ENCODE measurements at regions not wholly inside any gene's neighbourhood (a gene's known extent, or its start where the extent isn't known, plus 50 kb on each side); places are given as distances from the start of the nearest gene placed in this dataset.
"Not testable (repeated sequence)": the region's sequence is repeated elsewhere in the genome, so short reads cannot be mapped to it uniquely, and the experiment has no call there.

DNA sequence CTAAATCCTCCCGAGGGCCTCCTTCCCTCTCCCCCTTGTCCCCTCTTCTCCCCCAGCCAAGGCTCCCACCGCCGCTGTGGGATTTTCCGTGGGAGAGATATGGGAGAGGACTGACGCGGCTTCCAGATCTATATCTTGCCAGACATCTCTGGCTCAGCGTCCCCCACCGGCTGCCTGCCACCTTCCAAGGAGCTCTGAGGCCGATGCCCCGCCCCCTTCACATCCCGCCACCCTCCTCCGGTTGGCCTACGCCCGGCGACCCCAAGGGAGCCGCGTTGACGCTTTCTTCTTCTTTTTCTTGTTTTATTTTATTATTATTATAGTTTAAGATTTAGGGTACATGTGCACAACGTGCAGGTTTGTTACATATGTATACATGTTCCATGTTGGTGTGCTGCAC is 352.2 kb upstream of the DEFB115 start:
- H3K27ac ChIP-seq (ENCODE audit: low read depth in 1 of 2, low read length in 2 of 2); H3K9ac ChIP-seq (ENCODE audit: low read depth in 1 of 2, low read length in 2 of 2); DNase-seq (ENCODE audit: low spot score); H3K9me3 ChIP-seq (ENCODE audit: control insufficient read depth in 4 of 4, low read length in 3 of 4); H3K27me3 ChIP-seq (ENCODE audit: control insufficient read depth in 4 of 4, insufficient read depth in 4 of 4, low read length in 3 of 4); H3K4me3 ChIP-seq (ENCODE audit: low read depth in 1 of 3, low read length in 3 of 3); H3K36me3 ChIP-seq (ENCODE audit: control insufficient read depth in 4 of 4, insufficient read depth in 3 of 4, low read depth in 1 of 4, low read length in 3 of 4); H3K4me1 ChIP-seq (ENCODE audit: control insufficient read depth in 4 of 4, insufficient read depth in 4 of 4, low read length in 3 of 4): not testable (repeated sequence)
- WGBS = 85% methylated on average over 19 of the region's 19 CpGs

DNA sequence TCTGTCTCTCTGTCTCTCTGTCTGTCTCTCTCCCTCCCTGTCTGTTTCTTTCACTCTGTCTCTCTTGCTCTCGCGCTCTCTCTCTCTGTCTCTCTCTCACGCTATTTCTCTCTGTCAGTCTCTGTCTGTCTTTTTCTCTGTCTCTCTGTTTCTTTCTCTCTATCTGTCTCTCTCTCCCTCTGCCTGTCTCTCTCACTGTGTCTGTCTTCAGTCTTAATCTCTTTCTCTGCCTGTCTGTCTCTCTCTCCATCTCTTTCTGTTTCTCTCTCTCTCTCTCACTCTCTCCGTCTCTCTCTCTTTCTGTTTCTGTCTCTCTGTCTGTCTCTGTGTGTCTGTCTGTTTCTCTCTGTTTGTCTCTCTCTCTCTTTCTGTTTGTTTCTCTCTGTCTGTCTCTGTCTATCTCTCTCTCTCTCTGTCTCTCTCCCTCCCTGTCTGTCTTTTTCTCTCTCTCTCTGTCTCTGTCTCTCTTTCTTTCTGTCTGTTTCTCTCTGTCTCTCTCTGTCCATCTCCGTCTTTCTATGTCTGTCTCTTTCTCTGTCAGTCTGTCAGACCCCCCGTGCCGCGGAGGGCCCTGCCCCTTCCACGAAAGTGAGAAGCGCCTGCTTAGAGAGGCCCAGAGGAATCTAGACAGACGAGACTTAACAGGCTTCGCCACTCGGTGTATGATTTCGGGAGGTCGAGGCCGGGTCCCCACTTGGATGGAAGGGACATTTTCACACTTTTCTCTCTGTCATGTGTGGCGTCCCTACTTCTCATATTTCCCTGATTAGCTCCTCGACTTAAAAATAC is 346.3 kb upstream of the DEFB115 start:
- H3K9ac ChIP-seq (ENCODE audit: low read depth in 1 of 2, low read length in 2 of 2) = no peak overlapping the region
- H3K4me3 ChIP-seq (ENCODE audit: low read depth in 1 of 3, low read length in 3 of 3) = no peak overlapping the region
- H3K36me3 ChIP-seq (ENCODE audit: control insufficient read depth in 4 of 4, insufficient read depth in 3 of 4, low read depth in 1 of 4, low read length in 3 of 4) = no peaks in the 10 kb centered on the region
- no peak overlapping the region for H3K27ac ChIP-seq (ENCODE audit: low read depth in 1 of 2, low read length in 2 of 2)
- H3K9me3 ChIP-seq (ENCODE audit: control insufficient read depth in 4 of 4, low read length in 3 of 4) = peaks cover 0 to 4% (median 0%) of the 10 kb centered on the region in 4 donors
- H3K27me3 ChIP-seq (ENCODE audit: control insufficient read depth in 4 of 4, insufficient read depth in 4 of 4, low read length in 3 of 4) = no peaks in the 10 kb centered on the region
- no peaks in the 10 kb centered on the region for H3K4me1 ChIP-seq (ENCODE audit: control insufficient read depth in 4 of 4, insufficient read depth in 4 of 4, low read length in 3 of 4)
- DNase-seq (ENCODE audit: low spot score) = no peak
- TF ChIP-seq SP1 (IDR thresholded peaks at IDR 0.05) (no peak), YY1 (IDR thresholded peaks at IDR 0.05) (no peak), FOXA1 (IDR thresholded peaks at IDR 0.05) (no peak), HNF4A (conservative IDR thresholded peaks at IDR 0.05) (no peak), GABPA (IDR thresholded peaks at IDR 0.05 in 1 of 2, conservative IDR thresholded peaks at IDR 0.05 in 1 of 2) (no peak), JUND (IDR thresholded peaks at IDR 0.05) (no peak), RXRA (IDR thresholded peaks at IDR 0.05) (no peak)
- TF ChIP-seq, protein P1, sequence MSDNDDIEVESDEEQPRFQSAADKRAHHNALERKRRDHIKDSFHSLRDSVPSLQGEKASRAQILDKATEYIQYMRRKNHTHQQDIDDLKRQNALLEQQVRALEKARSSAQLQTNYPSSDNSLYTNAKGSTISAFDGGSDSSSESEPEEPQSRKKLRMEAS (IDR thresholded peaks at IDR 0.05) = no peak
- TF ChIP-seq, protein P2, sequence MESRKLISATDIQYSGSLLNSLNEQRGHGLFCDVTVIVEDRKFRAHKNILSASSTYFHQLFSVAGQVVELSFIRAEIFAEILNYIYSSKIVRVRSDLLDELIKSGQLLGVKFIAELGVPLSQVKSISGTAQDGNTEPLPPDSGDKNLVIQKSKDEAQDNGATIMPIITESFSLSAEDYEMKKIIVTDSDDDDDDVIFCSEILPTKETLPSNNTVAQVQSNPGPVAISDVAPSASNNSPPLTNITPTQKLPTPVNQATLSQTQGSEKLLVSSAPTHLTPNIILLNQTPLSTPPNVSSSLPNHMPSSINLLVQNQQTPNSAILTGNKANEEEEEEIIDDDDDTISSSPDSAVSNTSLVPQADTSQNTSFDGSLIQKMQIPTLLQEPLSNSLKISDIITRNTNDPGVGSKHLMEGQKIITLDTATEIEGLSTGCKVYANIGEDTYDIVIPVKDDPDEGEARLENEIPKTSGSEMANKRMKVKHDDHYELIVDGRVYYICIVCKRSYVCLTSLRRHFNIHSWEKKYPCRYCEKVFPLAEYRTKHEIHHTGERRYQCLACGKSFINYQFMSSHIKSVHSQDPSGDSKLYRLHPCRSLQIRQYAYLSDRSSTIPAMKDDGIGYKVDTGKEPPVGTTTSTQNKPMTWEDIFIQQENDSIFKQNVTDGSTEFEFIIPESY (IDR thresholded peaks at IDR 0.05) = no peak
- TF ChIP-seq, protein P3, sequence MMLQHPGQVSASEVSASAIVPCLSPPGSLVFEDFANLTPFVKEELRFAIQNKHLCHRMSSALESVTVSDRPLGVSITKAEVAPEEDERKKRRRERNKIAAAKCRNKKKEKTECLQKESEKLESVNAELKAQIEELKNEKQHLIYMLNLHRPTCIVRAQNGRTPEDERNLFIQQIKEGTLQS (IDR thresholded peaks at IDR 0.05) = no peak
- WGBS = 69% methylated on average over 18 of the region's 18 CpGs

DNA sequence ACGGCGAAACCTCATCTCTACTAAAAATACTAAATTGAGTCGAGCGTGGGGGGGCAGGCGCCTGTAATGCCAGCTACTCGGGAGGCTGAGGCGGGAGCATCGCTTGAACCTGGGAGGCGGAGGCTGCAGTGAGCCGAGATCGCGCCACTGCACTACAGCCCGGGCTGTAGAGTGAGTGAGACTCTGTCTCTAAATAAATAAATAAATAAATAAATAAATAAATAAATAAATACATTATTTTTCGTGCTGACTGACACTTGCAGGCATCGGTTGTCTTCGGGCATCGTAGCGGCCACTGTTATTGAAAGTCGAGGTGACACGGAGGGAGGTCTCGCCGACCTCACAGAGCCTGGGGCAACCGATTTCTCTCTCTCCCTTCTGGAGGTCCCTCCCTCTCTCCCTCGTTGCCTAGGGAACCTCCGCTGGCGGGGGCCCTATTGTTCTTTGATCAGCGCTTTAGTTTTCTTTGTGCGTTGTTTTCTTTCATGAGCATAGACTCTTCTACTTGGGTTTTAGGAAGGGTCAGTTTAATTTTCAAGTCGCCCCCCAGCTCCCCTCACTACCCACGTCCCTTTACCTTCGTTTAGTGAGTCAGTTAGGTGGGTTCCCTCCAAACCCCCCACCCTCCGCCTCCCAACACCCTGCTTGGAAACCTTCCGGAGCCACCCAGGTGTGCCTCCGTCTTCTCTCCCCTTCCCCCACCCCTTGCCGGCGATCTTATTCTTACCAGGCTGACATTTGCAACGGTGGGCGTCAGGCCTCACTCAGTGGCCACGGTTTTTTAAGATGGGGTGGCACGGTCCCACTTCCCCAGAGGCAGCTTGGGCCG is 345.4 kb upstream of the DEFB115 start:
- not testable (repeated sequence) for H3K4me3 ChIP-seq (ENCODE audit: low read depth in 1 of 3, low read length in 3 of 3); H3K9ac ChIP-seq (ENCODE audit: low read depth in 1 of 2, low read length in 2 of 2)

DNA sequence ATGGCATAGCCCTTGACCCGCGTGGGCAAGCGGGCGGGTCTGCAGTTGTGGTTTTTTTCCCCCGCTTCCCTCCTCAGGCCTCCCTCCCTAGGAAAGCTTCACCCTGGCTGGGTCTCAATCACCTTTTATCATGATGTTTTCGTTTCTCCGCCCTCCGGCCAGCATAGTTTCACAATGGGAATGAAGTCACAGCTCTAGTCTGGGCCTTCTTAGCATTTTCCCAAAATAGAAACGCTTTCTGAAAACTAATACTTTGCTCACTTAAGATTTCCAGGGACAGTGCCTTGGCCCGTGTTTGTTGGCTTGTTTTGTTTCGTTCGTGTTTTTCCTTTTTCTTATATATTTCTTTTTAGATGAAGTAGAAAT is 344.8 kb upstream of the DEFB115 start:
- 12% methylated on average over 11 of the region's 12 CpGs for WGBS
- not testable (repeated sequence) for H3K27me3 ChIP-seq (ENCODE audit: control insufficient read depth in 4 of 4, insufficient read depth in 4 of 4, low read length in 3 of 4); H3K9ac ChIP-seq (ENCODE audit: low read depth in 1 of 2, low read length in 2 of 2); H3K4me1 ChIP-seq (ENCODE audit: control insufficient read depth in 4 of 4, insufficient read depth in 4 of 4, low read length in 3 of 4); H3K9me3 ChIP-seq (ENCODE audit: control insufficient read depth in 4 of 4, low read length in 3 of 4); DNase-seq (ENCODE audit: low spot score); H3K27ac ChIP-seq (ENCODE audit: low read depth in 1 of 2, low read length in 2 of 2); H3K4me3 ChIP-seq (ENCODE audit: low read depth in 1 of 3, low read length in 3 of 3); H3K36me3 ChIP-seq (ENCODE audit: control insufficient read depth in 4 of 4, insufficient read depth in 3 of 4, low read depth in 1 of 4, low read length in 3 of 4)

More for the DNA sequence above, 345.4 kb upstream of the DEFB115 start:
- 24% methylated on average over 41 of the region's 41 CpGs for WGBS
- H3K9me3 ChIP-seq (ENCODE audit: control insufficient read depth in 4 of 4, low read length in 3 of 4); H3K27ac ChIP-seq (ENCODE audit: low read depth in 1 of 2, low read length in 2 of 2); H3K27me3 ChIP-seq (ENCODE audit: control insufficient read depth in 4 of 4, insufficient read depth in 4 of 4, low read length in 3 of 4); H3K4me1 ChIP-seq (ENCODE audit: control insufficient read depth in 4 of 4, insufficient read depth in 4 of 4, low read length in 3 of 4); DNase-seq (ENCODE audit: low spot score); H3K36me3 ChIP-seq (ENCODE audit: control insufficient read depth in 4 of 4, insufficient read depth in 3 of 4, low read depth in 1 of 4, low read length in 3 of 4): not testable (repeated sequence)

DNA sequence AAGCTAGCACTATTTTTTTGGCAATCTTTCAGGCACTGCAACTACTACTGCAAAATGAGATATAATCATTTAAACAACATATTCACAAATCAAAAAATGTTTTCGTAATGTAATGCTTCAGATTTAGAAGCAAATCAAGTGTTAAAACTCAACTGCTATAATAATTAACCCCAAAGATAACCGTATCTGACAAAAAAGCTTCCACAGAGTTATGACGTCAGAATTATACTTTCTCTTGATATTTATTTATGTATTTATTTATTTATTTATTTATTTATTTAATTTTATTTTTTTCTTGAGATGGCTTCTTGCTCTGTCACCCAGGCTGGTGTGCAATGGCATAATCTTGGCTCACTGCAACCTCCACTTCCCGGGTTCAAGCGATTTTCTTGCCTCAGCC is 341.1 kb upstream of the DEFB115 start:
- not testable (repeated sequence) for H3K27ac ChIP-seq (ENCODE audit: low read depth in 1 of 2, low read length in 2 of 2); H3K4me1 ChIP-seq (ENCODE audit: control insufficient read depth in 4 of 4, insufficient read depth in 4 of 4, low read length in 3 of 4); DNase-seq (ENCODE audit: low spot score); H3K4me3 ChIP-seq (ENCODE audit: low read depth in 1 of 3, low read length in 3 of 3); H3K9me3 ChIP-seq (ENCODE audit: control insufficient read depth in 4 of 4, low read length in 3 of 4); H3K27me3 ChIP-seq (ENCODE audit: control insufficient read depth in 4 of 4, insufficient read depth in 4 of 4, low read length in 3 of 4); H3K9ac ChIP-seq (ENCODE audit: low read depth in 1 of 2, low read length in 2 of 2); H3K36me3 ChIP-seq (ENCODE audit: control insufficient read depth in 4 of 4, insufficient read depth in 3 of 4, low read depth in 1 of 4, low read length in 3 of 4)
- WGBS = 73% methylated on average over 5 of the region's 5 CpGs

Data from liver (tissue), 7 donors.